ENCODE measurements at regions not wholly inside any gene's neighbourhood (a gene's known extent, or its start where the extent isn't known, plus 50 kb on each side); places are given as distances from the start of the nearest gene placed in this dataset.
"Not testable (repeated sequence)": the region's sequence is repeated elsewhere in the genome, so short reads cannot be mapped to it uniquely, and the experiment has no call there.

DNA sequence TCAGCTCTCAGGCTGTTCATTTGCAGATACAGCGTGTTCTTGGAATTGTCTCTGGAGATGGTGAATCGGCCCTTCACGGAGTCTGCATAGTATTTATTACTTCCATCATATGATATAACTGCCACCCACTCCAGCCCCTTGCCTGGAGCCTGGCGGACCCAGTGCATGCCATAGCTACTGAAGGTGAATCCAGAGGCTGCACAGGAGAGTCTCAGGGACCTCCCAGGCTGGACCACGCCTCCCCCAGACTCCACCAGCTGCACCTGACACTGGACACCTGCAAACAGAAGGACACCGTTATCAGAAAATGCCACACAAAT, 808.7 kb downstream of the TMEM121 start:
- H3K9me3 ChIP-seq (ENCODE audit: low read length); H2AFZ ChIP-seq (ENCODE audit: low read length); H3K9me2 ChIP-seq (replicated peaks; ENCODE audit: low read length); H3K4me1 ChIP-seq (ENCODE audit: insufficient read depth, low read length); H3K27me3 ChIP-seq (ENCODE audit: low read length); BruUV-seq (replicated peaks); DNase-seq; H3K36me3 ChIP-seq (ENCODE audit: low read depth, low read length); H4K20me1 ChIP-seq (ENCODE audit: low read length); CTCF ChIA-PET; H3K4me2 ChIP-seq (ENCODE audit: low read length); H3K9ac ChIP-seq (ENCODE audit: low read length); H3K27ac ChIP-seq (ENCODE audit: low read length); H3K79me2 ChIP-seq (ENCODE audit: low read length); ATAC-seq; POLR2A ChIA-PET (ENCODE audit: unreplicated experiment); intact Hi-C loops (cut with micrococcal nuclease); H3F3A ChIP-seq (ENCODE audit: low read length, unreplicated experiment); H3K4me3 ChIP-seq (ENCODE audit: low read length): not testable (repeated sequence)

GRCh38 chr14:106338775-106339174, 812.4 kb downstream of the TMEM121 start:
- H2AFZ ChIP-seq (ENCODE audit: low read length); intact Hi-C loops (cut with micrococcal nuclease); H3F3A ChIP-seq (ENCODE audit: low read length, unreplicated experiment); CTCF ChIA-PET; H3K27ac ChIP-seq (ENCODE audit: low read length); POLR2A ChIA-PET (ENCODE audit: unreplicated experiment); H3K9ac ChIP-seq (ENCODE audit: low read length); H3K79me2 ChIP-seq (ENCODE audit: low read length); H4K20me1 ChIP-seq (ENCODE audit: low read length); ATAC-seq; H3K4me1 ChIP-seq (ENCODE audit: insufficient read depth, low read length); H3K4me2 ChIP-seq (ENCODE audit: low read length); DNase-seq; H3K36me3 ChIP-seq (ENCODE audit: low read depth, low read length); H3K9me2 ChIP-seq (replicated peaks; ENCODE audit: low read length); BruUV-seq (replicated peaks); H3K27me3 ChIP-seq (ENCODE audit: low read length); H3K9me3 ChIP-seq (ENCODE audit: low read length); H3K4me3 ChIP-seq (ENCODE audit: low read length): not testable (repeated sequence)

GRCh38 chr14:106340658-106341057, 814.3 kb downstream of the TMEM121 start:
- DNase-seq; BruUV-seq (replicated peaks); H2AFZ ChIP-seq (ENCODE audit: low read length); ATAC-seq; POLR2A ChIA-PET (ENCODE audit: unreplicated experiment); H3K4me1 ChIP-seq (ENCODE audit: insufficient read depth, low read length); H3K9me2 ChIP-seq (replicated peaks; ENCODE audit: low read length); H3K36me3 ChIP-seq (ENCODE audit: low read depth, low read length); H3K4me3 ChIP-seq (ENCODE audit: low read length); H3K9ac ChIP-seq (ENCODE audit: low read length); H3K27ac ChIP-seq (ENCODE audit: low read length); H4K20me1 ChIP-seq (ENCODE audit: low read length); H3F3A ChIP-seq (ENCODE audit: low read length, unreplicated experiment); H3K4me2 ChIP-seq (ENCODE audit: low read length); CTCF ChIA-PET; H3K27me3 ChIP-seq (ENCODE audit: low read length); H3K79me2 ChIP-seq (ENCODE audit: low read length); intact Hi-C loops (cut with micrococcal nuclease): not testable (repeated sequence)
- H3K9me3 ChIP-seq (ENCODE audit: low read length): peaks cover 10% of the 10 kb centered on the region

GRCh38 chr14:106341161-106341560, 814.8 kb downstream of the TMEM121 start:
- H2AFZ ChIP-seq (ENCODE audit: low read length); CTCF ChIA-PET; H4K20me1 ChIP-seq (ENCODE audit: low read length); H3K4me2 ChIP-seq (ENCODE audit: low read length); H3K36me3 ChIP-seq (ENCODE audit: low read depth, low read length); H3K27ac ChIP-seq (ENCODE audit: low read length); H3K27me3 ChIP-seq (ENCODE audit: low read length); intact Hi-C loops (cut with micrococcal nuclease); BruUV-seq (replicated peaks); H3K9ac ChIP-seq (ENCODE audit: low read length); H3K4me3 ChIP-seq (ENCODE audit: low read length); H3F3A ChIP-seq (ENCODE audit: low read length, unreplicated experiment); H3K9me2 ChIP-seq (replicated peaks; ENCODE audit: low read length); ATAC-seq; POLR2A ChIA-PET (ENCODE audit: unreplicated experiment); DNase-seq; H3K4me1 ChIP-seq (ENCODE audit: insufficient read depth, low read length); H3K79me2 ChIP-seq (ENCODE audit: low read length): not testable (repeated sequence)
- peaks cover 15% of the 10 kb centered on the region for H3K9me3 ChIP-seq (ENCODE audit: low read length)

DNA sequence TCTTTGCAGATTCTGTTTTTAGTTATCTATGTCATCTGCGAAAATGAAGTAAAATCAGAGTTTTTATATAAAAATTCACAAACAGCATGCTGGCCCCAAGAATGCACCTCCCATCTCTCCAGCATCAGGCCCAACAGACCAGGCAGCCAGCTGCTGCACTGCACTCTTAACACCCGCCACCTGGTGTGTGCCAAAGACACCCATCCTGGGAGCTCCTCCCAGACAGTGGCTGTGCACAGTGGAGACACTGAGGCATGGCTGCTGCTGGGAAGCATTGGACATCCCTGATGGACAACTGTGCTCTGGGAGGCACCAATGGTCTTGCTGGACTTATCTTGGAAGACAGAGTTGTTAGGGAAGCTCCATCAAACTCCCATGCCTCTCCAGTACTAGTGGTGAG, 817.2 kb downstream of the TMEM121 start:
- no TSS peak for BruUV-seq (replicated peaks)
- CTCF ChIA-PET: no interaction called here
- peaks cover 39% of the 10 kb centered on the region for H3K9me3 ChIP-seq (ENCODE audit: low read length)

GRCh38 chr14:106344065-106344614, 817.8 kb downstream of the TMEM121 start:
- peaks cover 39% of the 10 kb centered on the region for H3K9me3 ChIP-seq (ENCODE audit: low read length)
- H3K4me2 ChIP-seq (ENCODE audit: low read length); H3K27me3 ChIP-seq (ENCODE audit: low read length); H2AFZ ChIP-seq (ENCODE audit: low read length); CTCF ChIA-PET; POLR2A ChIA-PET (ENCODE audit: unreplicated experiment); H3K27ac ChIP-seq (ENCODE audit: low read length); intact Hi-C loops (cut with micrococcal nuclease); H3K4me3 ChIP-seq (ENCODE audit: low read length); H3K4me1 ChIP-seq (ENCODE audit: insufficient read depth, low read length); DNase-seq; BruUV-seq (replicated peaks); H3K9me2 ChIP-seq (replicated peaks; ENCODE audit: low read length); H4K20me1 ChIP-seq (ENCODE audit: low read length); H3F3A ChIP-seq (ENCODE audit: low read length, unreplicated experiment); ATAC-seq; H3K36me3 ChIP-seq (ENCODE audit: low read depth, low read length); H3K79me2 ChIP-seq (ENCODE audit: low read length); H3K9ac ChIP-seq (ENCODE audit: low read length): not testable (repeated sequence)

More for the DNA sequence above, 817.2 kb downstream of the TMEM121 start:
- H3K79me2 ChIP-seq (ENCODE audit: low read length): no peaks in the 10 kb centered on the region
- H3K27ac ChIP-seq (ENCODE audit: low read length): no peak overlapping the region
- H3K36me3 ChIP-seq (ENCODE audit: low read depth, low read length): no peaks in the 10 kb centered on the region
- H3K4me1 ChIP-seq (ENCODE audit: insufficient read depth, low read length): no peaks in the 10 kb centered on the region
- H3K4me3 ChIP-seq (ENCODE audit: low read length): no peak overlapping the region
- POLR2A ChIA-PET (ENCODE audit: unreplicated experiment): no interaction called here
- intact Hi-C loops (cut with micrococcal nuclease): no loop called here
- H2AFZ ChIP-seq (ENCODE audit: low read length): no peak overlapping the region
- no peaks in the 10 kb centered on the region for H4K20me1 ChIP-seq (ENCODE audit: low read length)
- DNase-seq: no peak
- H3K9ac ChIP-seq (ENCODE audit: low read length): no peak overlapping the region
- TF ChIP-seq EZH2phosphoT487 (IDR thresholded peaks at IDR 0.05; ENCODE audit: borderline replicate concordance, low read length) (no peak), CTCF (conservative IDR thresholded peaks at IDR 0.05; ENCODE audit: low read depth, low read length) (no peak), EZH2 (IDR thresholded peaks at IDR 0.05; ENCODE audit: low read length, unreplicated experiment) (no peak)
- no peaks in the 10 kb centered on the region for H3K9me2 ChIP-seq (replicated peaks; ENCODE audit: low read length)
- H3K27me3 ChIP-seq (ENCODE audit: low read length): no peaks in the 10 kb centered on the region
- H3F3A ChIP-seq (ENCODE audit: low read length, unreplicated experiment): no peaks in the 10 kb centered on the region
- H3K4me2 ChIP-seq (ENCODE audit: low read length): no peak overlapping the region
- no peak for ATAC-seq
